Vagina (tissue), 2 donors: ENCODE measurements at regions not wholly inside any gene's neighbourhood (a gene's known extent, or its start where the extent isn't known, plus 50 kb on each side); places are given as distances from the start of the nearest gene placed in this dataset.
"Not testable (repeated sequence)": the region's sequence is repeated elsewhere in the genome, so short reads cannot be mapped to it uniquely, and the experiment has no call there.

Source experiments
- CTCF ChIP-seq, 3 experiments: fragments of 450-650 bp in 2 of 3; fragments of 200-600 bp in 1 of 3; sonication (generic) in 1 of 3; IDR thresholded peaks; one replicate each; pipeline ENCODE4 v1.5.1; 2017 to 2019; ENCODE audit warnings: antibody characterized with exemption in 3 of 3, mild to moderate bottlenecking in 2 of 3, moderate library complexity in 2 of 3
- POLR2A ChIP-seq, 2 donors: fragments of 450-650 bp; IDR thresholded peaks; one replicate each; pipeline ENCODE4 v1.6.1; 2017; ENCODE audit warnings: antibody characterized with exemption in 2 of 2, mild to moderate bottlenecking in 2 of 2, moderate library complexity in 2 of 2
- POLR2AphosphoS5 ChIP-seq, 2 donors: sonication (generic); formaldehyde crosslinking; IDR thresholded peaks; one replicate each; pipeline ENCODE4 v1.9.0; 2017; ENCODE audit warnings: antibody characterized with exemption in 2 of 2, mild to moderate bottlenecking in 2 of 2, low read depth in 1 of 2; ENCODE audit not compliant: insufficient read depth in 1 of 2

DNA sequence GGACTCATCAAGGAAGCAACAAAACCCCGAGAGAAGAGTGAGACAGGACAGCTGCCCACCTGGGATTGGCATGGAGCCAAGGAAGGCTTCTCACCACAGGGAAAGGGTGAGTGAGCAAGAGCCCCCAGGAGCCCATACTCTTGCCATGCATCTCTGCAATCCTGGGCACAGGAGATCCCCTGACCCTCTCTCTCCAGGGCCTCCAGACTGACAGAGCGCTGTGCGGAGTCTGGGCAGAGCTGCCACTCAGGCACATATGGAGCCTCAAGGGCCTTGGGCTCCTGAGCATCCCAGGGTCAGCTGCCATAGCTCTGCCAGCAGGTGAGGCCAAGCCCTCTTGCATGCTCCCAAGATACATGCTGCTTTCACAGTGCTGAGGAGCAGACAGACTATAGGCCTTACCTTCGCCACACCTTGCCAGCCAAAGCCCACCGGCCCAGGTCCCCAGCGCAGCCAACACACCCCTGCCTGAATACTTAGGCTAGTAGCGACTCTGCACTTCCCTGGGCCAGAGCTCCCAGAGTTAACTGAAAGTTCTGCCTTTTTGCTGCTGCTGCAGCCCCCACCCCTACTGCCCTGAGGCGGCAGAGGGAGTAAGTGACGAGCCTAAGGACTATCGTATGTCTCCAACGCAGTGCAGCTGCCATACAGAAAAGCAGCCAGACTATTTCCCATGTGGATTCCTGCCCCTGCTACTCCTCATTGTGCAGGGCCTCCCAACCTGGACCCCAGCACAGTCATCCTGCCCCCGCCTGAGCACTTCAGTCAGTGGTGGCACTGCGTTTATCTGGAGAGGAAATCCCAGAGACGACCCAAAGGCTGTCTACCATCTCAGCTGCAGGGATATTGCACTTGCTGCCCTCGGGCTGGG lies 251.6 kb downstream of the SPATA31A6 start:
- not testable (repeated sequence) for TF ChIP-seq CTCF (IDR thresholded peaks at IDR 0.05); POLR2AphosphoS5 (IDR thresholded peaks at IDR 0.05; ENCODE audit: insufficient read depth in 1 of 2, low read depth in 1 of 2); POLR2A (IDR thresholded peaks at IDR 0.05)
